ENCODE measurements at regions not wholly inside any gene's neighbourhood (a gene's known extent, or its start where the extent isn't known, plus 50 kb on each side); places are given as distances from the start of the nearest gene placed in this dataset.
"Not testable (repeated sequence)": the region's sequence is repeated elsewhere in the genome, so short reads cannot be mapped to it uniquely, and the experiment has no call there.

DNA sequence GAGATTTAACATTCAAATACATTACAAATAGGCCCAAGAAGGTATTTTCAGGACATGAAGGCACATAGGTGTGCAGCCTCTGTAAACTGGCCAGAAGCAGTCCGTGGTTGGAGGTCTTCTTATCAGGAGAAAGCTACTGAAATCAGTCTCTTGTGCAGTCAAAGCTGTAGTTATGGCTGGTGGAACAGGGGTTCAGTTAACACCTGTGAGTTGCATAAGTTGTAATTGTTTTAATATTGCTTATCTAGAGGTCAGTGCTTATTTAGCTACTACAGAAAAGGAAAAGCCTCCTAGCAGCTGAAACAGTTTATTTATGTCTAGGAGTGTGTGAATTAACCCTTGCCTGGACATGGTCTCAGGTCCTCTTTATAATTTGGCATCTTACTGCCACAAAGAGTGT lies 377.6 kb upstream of the MDGA2 start:
- no peak for DNase-seq (ENCODE audit: low spot score)

- DNase-seq (ENCODE audit: low spot score), result no peak
Observed at GRCh38 chr14:48035836-48036235, 360.4 kb upstream of the MDGA2 start.

GRCh38 chr14:48027115-48027514 lies 351.7 kb upstream of the MDGA2 start:
- no peak for DNase-seq (ENCODE audit: low spot score)

DNA sequence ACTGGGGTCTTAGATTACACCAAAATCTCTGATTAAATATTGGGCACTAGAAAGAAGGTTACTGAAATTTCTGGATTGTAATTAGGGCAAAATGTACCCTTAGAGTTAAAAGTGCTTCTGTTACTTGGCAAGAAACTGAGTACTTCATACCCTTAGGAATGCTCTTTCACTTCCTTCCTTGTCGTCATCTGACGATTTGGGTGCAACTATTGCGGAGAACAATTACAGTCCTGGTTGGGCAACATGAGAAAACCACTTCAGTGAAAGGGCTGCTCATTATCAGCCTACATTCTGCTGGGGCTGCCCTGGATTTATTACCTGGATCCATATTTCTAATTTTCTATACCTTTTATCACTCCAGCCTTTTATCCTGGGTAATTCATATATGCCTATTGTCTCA lies 348.5 kb upstream of the MDGA2 start:
- no peak for DNase-seq (ENCODE audit: low spot score)

- DNase-seq (ENCODE audit: low spot score), result not testable (repeated sequence)
Observed at GRCh38 chr14:48011484-48011883, 336.1 kb upstream of the MDGA2 start.

DNA sequence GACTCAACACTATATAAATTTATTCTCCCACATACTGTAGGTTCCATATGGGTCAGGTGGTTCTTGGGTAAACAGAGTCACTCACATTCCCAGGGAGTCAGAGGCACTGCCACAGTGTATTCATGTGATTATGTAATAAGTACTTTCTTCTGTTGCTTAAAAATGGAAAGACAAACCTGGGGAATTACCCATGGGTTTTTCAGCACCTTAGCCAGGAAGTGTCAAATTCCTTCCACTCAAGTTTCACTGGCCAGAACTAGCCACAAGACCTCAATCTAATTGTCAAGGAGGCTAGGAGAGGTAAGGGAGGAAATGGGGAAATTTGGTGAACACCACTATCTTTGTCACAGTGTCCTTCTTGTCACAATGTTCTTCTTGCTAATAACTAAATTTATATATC lies 333.2 kb upstream of the MDGA2 start:
- no peak for DNase-seq (ENCODE audit: low spot score)

DNA sequence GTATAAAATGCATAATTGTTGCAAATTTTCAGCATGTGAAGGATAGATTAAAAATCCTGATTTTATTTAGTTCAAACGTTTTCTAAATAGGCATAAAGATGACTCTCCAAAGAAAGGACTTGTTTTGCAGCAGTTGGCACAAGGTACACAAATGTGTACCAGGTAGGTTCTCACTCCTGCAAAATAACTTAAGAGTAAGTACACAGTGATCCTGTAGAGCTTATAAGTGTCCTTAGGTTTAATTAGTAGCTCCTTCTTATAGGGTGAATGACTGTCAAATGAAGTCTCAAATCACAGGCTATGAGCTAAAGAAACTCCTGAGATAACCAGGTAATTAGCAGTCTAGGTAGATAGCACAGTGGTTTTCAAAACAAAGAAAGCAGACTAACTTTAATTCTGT lies 330.6 kb upstream of the MDGA2 start:
- DNase-seq (ENCODE audit: low spot score), result no peak

GRCh38 chr14:47993883-47994282 lies 318.5 kb upstream of the MDGA2 start:
- DNase-seq (ENCODE audit: low spot score), result no peak

DNA sequence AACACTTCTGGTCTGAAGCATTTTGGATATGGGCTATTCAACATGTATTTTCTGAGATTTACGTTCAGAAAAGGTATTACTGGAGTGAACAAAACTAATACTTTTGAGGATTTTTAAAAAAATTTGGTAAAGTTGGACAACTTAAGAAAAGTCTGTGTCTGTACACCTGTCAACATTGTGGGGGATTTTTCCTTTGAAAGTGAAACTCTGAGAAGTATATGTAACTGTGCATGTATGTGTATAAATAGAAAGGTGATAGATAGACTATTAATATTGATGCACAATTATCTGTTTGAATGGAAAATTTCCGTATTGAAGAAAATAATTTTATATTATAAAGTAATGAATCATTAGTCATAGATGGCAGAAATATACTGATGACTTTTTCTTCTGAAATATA lies 312.8 kb upstream of the MDGA2 start:
- DNase-seq (ENCODE audit: low spot score), result no peak

DNA sequence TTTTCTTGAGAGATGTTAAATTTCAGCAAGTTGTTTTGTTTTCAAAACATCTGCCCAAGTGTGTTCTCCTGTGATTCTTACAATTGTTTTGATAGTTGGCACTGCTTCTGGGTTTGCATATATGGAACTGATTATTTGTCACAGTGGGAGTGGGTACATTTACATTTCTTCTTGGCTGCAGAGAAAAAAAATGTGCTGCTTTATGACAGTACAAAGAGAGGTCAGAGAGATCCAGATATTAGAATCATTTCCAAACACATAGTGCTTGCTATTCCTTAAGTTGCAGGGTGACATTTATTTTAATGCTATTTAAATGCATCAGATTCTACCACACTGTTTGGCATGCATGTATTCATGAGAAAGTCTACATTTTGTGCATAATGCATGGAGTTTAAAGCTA lies 303.5 kb upstream of the MDGA2 start:
- DNase-seq (ENCODE audit: low spot score), result no peak

- DNase-seq (ENCODE audit: low spot score), result no peak
Observed at GRCh38 chr14:47976139-47976538, 300.7 kb upstream of the MDGA2 start.

DNA sequence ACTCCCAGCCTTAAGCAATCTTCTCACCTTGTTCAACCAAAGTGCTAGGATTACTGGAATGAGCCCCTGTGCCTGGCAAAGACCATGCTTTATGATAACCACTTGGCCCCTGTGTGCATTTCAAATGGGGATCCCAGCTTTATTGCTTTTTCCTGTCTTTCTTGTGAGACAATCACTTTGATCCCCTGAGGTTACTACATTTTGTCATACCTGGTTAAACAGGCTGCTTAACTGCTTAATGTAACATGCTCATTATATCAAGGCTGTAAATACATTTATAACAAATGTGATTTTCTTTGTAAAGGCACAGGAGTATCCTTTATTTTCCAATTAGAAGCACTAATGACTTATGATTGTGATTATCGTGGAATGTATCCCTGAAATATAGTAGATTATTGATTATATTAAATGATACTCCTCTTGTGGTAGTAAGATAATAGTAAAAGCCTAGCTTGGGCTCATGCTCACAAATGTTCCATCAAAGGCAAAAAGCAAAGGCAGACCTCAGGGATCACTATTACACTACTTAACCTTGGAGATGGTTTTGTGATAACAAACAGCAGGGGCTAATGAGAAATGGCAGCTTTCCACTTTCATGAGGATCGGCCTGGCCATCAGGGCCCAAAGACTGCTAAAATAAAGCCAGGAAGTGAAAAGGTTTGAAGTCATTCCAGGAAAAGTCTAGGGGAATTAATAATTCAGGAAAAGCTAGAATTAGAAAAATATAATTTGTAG lies 290.8 kb upstream of the MDGA2 start:
- DNase-seq (ENCODE audit: low spot score), result no peak

DNA sequence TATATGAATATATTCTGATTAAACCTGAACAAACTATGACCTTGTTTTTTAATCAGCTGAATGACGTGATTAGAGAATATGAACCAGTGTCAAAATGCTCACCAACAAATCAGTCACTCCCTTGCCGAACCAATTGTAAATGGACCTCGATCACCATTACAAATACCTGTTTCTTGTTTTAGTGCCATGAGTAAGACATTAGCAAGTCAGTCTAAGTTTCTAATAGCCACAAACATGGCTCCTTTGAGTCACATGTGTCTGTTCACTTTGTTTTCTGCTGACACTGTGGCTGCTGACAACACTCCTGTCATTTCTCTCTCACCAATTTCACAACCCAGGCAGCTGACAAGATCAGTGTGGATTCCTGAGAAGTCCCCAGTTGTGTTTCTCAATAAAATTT lies 286.2 kb upstream of the MDGA2 start:
- no peak for DNase-seq (ENCODE audit: low spot score)

DNA sequence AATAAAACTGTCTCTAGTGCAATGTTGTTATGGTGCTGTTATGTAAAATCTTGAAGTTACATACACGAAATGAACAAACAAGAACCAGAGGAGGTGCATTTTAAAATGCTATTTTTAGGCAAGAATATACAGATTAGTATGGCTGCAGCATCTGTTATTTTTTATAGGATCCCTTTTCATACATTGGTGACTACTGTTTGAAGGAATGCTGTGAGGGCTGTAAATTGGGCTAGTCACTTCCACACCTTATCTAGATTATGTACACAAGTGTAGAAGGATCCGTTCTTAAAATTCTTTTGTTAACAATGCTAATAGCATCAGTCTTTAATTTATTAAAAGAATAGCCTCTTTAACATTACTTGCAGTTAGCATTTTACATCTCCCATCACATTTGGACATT lies 284.3 kb upstream of the MDGA2 start:
- DNase-seq (ENCODE audit: low spot score), result no peak

DNA sequence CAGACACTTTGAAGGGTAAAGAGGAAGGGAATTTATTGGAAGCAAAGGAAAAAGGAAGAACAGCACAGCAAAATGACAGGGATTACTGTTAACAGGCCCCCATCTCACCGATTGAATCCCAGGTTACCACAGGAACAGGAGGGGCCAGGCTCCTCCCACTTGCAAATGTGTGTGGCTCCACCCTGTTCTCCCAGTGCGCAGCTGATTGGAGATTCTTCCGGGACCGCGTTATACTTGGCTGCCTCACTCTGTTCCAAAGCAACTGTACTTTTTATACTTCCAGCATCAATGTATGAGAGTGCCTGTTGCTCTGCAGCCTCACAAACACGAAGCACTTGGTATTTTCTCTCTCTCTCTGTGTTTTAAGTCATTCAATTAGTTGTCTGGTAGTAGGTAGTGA lies 273.6 kb upstream of the MDGA2 start:
- no peak for DNase-seq (ENCODE audit: low spot score)

- DNase-seq (ENCODE audit: low spot score), result no peak
Observed at GRCh38 chr14:47935332-47935731, 259.9 kb upstream of the MDGA2 start.

DNA sequence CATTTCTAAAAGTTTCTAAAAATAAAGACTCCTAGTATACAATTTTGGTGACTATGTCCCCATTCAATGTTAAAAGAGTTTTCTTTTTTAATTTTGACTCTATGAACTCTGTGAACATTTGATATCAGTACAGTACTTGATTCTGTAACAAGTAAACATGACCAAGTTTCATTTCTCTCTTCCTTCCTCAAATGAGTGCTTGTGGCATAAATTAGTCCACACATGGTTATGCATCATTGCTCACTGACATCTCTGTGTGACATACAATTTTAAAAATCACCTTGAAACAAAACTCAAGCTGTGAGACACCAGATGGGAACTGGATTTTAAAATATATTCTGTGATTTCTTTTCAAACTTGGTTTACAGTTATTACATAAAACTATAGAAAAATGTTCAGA lies 253.9 kb upstream of the MDGA2 start:
- DNase-seq (ENCODE audit: low spot score), result no peak

DNA sequence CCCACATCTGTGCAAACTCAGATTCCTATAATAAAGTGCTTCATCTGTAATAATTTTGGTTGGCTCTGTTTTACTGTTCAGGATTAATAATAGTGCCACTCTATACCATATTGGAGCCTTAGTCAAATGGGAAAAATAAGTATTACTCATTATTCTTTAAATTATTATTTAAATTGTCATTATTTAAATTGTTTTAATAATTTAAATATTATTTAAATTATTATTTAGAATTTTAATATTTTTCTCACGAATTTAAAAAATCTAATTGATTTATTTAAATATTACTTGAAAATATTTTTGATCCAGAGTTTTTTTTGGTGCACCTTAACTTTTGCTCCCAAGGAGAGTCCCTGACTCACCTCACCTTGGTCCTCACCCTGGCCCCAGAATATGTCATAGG lies 245.7 kb upstream of the MDGA2 start:
- no peak for DNase-seq (ENCODE audit: low spot score)

DNA sequence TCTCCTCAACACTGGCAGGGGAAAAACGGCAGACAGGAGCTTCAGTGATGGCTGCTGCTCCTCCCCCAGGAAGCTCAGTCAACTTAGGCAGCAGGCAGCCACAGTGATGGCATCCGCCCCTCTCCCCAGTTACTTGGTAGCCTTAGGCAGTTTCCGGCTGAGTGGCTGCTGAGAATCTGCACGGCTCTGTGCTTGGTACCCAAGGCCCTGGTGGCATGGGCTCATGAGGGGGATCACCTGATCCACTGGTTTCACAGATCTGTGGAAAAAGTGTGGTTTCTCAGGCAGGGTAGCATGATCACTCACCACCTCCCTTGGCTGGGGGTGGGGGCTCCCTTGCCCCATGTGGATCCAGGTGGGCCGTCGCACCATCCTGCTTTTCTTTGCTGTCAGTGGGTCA lies 244.6 kb upstream of the MDGA2 start:
- no peak for DNase-seq (ENCODE audit: low spot score)

GRCh38 chr14:47919334-47919846 lies 244.0 kb upstream of the MDGA2 start:
- DNase-seq (ENCODE audit: low spot score), result no peak

DNA sequence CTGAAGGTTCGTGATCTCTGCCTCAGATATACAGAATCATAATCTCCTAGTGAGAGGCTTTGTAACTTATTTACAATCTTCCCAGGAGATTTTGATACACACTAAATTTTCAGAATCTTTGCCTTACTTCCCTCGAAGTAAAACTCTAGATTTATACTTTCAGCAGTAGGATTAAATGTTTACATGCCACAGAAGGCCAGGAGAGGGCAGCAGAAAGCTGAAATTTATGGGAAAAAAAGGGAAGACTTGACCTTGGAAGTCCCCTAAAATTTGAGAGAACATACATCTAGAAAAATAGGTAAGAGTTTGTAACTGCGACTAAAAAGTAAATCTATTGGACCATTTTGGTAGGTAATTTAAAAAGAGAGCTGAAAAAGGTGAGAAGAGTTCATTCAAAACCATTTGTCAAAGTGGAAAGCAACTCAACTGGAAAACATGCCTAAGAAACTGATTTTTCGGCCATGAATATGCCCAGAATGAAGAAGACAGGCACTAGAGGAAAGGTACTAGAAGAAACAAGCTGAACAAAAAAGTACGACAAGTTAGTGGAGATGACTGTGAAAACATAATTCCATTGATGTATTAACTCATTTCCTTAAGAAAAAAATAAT lies 242.0 kb upstream of the MDGA2 start:
- no peak for DNase-seq (ENCODE audit: low spot score)

GRCh38 chr14:47901141-47901540 lies 225.7 kb upstream of the MDGA2 start:
- DNase-seq (ENCODE audit: low spot score), result not testable (repeated sequence)

DNA sequence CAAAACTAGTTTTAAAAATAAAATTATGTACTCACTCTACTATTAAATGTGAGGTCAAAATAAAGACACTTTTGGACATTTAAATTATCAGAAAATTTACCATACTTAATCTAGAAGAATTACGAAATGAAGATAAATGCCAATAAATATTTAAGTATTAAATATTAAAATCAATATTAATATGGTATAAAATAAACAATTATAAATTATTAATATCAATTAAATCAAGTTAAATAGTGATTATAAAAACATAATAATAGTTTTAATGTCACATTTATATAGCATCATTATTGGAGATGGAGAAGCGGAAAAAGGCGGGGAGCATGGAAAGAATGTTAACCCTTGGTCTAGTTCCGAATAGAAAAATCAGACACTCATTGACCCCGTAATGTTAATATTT lies 224.3 kb upstream of the MDGA2 start:
- no peak for DNase-seq (ENCODE audit: low spot score)

DNA sequence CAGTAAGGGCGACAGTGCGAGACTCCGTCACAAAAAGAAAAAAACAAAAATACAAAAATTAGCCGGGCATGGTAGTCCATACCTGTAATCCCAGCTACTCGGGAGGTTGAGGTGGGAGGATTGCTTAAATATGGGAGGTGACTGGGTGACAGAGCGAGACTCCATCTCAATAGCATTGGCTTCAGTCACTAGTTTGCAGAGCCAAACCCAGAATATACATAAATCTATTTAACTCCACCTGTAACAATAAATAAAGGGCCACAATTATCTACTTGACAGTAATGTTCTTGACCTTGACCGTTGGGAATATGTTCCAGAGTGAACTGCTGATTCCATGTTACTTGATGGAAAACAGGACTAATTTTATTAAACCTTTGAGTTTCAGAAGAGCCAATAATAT lies 198.9 kb upstream of the MDGA2 start:
- DNase-seq (ENCODE audit: low spot score), result no peak

All from ureter (tissue), 1 donor.